Stimulated activated effector memory CD8-positive, alpha-beta T cell treated with anti-CD3 and anti-CD28 coated beads, Interleukin-12 subunit alpha, Interleukin-12 subunit beta, amount 100 ng/mL, for 72 hours (primary cell): ENCODE measurements at regions not wholly inside any gene's neighbourhood (a gene's known extent, or its start where the extent isn't known, plus 50 kb on each side); places are given as distances from the start of the nearest gene placed in this dataset.
A peak's percentile ranks its signal among the peaks of the same experiment; 100 is the strongest.

Experiments
- ATAC-seq: fragments of 150-1000 bp; cut with Tn5 transposase; 2 replicates; pipeline ENCODE4 v1.10.0; 2021
- DNase-seq, 2 donors: peaks; one replicate each; pipeline ENCODE4 v3.0.0; 2021 to 2022; ENCODE audit warnings: low spot score in 2 of 2
- H3K27ac Mint-ChIP-seq: one replicate; pipeline ENCODE4 v1.8.0; 2022; ENCODE audit warnings: mild to moderate bottlenecking, mixed read lengths
- H3K36me3 Mint-ChIP-seq: one replicate; pipeline ENCODE4 v1.8.0; 2022; ENCODE audit warnings: mild to moderate bottlenecking, mixed read lengths
- H3K4me1 Mint-ChIP-seq: one replicate; pipeline ENCODE4 v1.8.0; 2022; ENCODE audit warnings: mixed read lengths
- H3K4me3 Mint-ChIP-seq: one replicate; pipeline ENCODE4 v1.8.0; 2022; ENCODE audit warnings: mild to moderate bottlenecking, mixed read lengths
- H3K9me3 Mint-ChIP-seq: one replicate; pipeline ENCODE4 v1.8.0; 2022; ENCODE audit warnings: mixed read lengths

DNA sequence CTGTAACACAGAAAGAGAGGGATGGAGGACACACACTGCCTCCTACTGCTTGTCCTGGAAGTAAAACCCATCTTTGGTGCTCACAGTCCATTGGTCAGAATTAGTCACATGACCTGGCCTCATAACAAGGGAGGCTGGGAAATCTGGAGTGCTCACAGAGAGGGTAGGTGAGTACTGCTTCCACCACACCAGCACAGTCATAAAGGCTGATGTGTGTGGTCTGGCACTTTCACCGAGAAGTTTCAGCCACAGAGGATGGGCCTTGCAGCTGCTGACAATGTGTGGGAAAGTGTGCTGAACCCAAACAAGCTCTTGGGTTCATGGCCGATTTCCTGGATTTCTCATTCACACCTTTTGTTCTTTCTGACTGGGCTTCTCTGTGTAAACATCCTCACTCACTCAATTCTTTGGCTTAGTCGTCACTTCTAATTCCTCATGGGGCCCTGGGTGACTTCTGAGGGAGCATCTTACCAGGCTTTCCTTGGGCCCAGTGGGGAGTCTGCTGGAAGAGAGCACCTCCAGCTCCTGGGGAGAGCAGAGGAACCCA is 100.7 kb downstream of the ASB7 start:
- Mint-ChIP-seq H3K27ac (no peak overlapping the region), H3K9me3 (peaks cover 2% of the 10 kb centered on the region), H3K4me3 (no peak overlapping the region), H3K36me3 (no peaks in the 10 kb centered on the region), H3K4me1 (no peaks in the 10 kb centered on the region)
- ATAC-seq (peak; percentile 97), DNase-seq (peak in 1 of 2 donors; percentile 72)

DNA sequence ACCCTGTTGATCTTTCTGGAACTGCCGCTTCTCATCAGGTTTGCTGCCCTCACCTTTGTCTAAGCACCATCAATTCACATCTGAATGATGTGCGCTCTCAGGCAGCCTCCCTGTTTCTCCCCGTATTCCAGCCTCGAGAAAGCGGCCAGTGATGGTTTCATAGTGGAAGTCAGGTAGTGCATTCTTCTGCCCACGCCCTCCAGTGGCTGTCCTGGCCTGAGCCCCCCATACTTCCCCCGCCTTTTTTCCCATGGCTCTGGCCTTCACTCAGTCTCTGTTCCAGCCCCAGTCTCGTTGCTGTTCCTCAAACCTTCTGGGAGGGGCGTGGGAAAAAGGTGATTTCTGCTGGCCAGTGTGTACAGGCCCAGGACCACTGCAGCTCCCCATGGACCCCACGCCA is 101.3 kb downstream of the ASB7 start:
- Mint-ChIP-seq H3K9me3 (peaks cover 2% of the 10 kb centered on the region), H3K4me3 (no peak overlapping the region), H3K4me1 (no peaks in the 10 kb centered on the region), H3K36me3 (no peaks in the 10 kb centered on the region), H3K27ac (no peak overlapping the region)
- DNase-seq (no peak), ATAC-seq (no peak)

DNA sequence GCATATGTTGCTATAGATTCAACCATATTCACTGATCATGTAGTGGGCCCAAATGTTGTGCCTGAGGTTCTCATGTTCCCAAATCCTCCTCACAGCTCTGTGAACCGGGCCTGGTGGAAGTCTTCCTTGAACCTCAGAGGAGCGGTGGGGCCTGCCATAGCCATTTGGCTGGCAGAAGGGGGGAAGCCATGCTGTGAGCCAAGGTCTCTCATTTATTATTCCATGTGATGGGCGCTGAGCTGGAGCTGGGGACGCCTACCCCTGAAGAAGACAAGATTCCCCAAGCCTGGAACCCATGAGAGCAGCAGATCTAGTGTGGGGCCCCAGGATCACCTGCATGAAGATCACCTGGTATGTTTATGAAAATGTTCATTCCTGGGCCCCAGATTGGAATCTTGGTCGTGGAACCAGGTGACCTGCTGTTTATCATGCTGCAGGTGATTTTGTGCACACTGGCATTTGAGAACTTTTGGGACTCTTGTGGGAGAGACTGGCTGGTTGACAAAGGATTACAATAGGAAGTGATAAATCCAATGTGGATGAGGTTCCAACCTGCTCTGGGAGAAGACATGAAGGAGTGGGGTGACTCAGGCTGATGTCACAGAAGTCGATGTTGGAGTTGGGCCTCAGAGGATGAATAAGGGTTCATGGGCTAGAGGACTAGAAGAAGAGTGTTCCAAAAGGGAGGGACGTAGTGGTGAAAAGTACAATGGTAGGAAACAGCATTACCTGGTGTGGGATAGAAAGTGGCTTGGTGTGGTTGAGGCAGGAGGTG is 102.1 kb downstream of the ASB7 start:
- H3K27ac Mint-ChIP-seq = no peak overlapping the region
- H3K36me3 Mint-ChIP-seq = no peaks in the 10 kb centered on the region
- peaks cover 2% of the 10 kb centered on the region for H3K9me3 Mint-ChIP-seq
- no peaks in the 10 kb centered on the region for H3K4me1 Mint-ChIP-seq
- ATAC-seq (no peak), DNase-seq (no peak)
- no peak overlapping the region for H3K4me3 Mint-ChIP-seq

DNA sequence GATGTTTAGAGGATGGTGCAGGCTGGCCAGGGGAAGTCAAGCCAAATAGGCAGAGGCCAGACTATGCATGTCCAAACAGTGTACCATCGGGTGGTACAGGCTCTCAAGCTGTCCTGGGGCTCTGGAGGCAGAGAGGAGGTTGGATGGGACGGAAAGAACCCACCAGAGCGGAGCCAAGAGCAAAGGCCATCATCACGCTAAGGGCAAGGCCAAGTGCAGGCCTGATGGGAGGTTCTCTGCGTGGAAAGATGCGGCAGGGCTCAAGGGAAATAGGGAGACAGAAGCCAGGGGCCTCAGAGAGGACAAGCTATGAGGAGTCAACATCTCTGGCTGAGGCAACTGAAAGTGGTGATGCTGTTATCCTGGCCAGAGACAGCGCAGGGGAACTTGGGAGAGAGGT is 102.7 kb downstream of the ASB7 start:
- H3K4me1 Mint-ChIP-seq = no peaks in the 10 kb centered on the region
- H3K9me3 Mint-ChIP-seq = peaks cover 8% of the 10 kb centered on the region
- H3K4me3 Mint-ChIP-seq = no peak overlapping the region
- no peaks in the 10 kb centered on the region for H3K36me3 Mint-ChIP-seq
- DNase-seq (no peak), ATAC-seq (no peak)
- H3K27ac Mint-ChIP-seq = no peak overlapping the region

DNA sequence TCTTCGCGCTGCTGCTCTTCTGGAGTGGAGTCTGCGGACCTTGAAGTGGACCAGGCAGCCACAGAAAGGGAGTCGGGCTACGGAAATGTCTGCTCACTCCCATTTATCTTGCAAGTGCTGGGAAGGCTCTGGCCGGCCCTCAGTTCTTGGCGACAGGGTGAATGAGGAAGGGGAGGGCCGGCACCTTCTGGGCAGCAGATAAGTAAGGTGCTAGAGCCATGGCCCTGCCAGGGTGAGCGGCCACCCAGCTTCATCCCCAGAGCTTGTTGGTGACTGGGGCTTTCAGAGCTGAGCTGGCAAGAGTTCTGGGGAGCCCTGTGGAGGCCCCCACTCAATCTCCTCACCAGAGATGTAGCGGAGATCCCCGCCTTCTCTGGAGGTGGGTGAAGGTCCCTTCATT is 103.5 kb downstream of the ASB7 start:
- no peak for ATAC-seq
- no peak overlapping the region for H3K4me3 Mint-ChIP-seq
- peaks cover 9% of the 10 kb centered on the region for H3K9me3 Mint-ChIP-seq
- no peaks in the 10 kb centered on the region for H3K4me1 Mint-ChIP-seq
- no peaks in the 10 kb centered on the region for H3K36me3 Mint-ChIP-seq
- no peak overlapping the region for H3K27ac Mint-ChIP-seq
- no peak for DNase-seq

DNA sequence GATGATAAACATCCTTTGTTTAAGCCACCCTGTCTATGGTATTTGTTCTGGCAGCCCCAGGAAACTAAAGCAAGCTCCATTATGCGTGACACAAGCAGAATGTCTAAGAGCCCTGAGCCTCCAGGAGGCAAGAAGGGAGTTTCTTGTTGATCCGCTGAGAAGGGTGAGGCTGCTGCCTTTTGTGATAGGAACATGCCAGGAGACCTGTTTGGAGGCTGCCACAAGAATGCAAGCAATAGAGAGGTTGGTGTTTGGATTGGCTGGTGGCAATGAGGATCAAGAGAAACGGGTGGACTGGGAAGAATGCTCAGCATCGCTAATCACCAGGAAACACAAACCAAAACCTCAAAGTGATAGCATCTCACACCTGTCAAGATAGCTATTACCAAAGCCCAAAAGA is 104.8 kb downstream of the ASB7 start:
- Mint-ChIP-seq H3K9me3 (peaks cover 9% of the 10 kb centered on the region), H3K27ac (no peak overlapping the region), H3K4me3 (no peak overlapping the region), H3K4me1 (no peaks in the 10 kb centered on the region), H3K36me3 (no peaks in the 10 kb centered on the region)
- ATAC-seq (no peak), DNase-seq (no peak)

DNA sequence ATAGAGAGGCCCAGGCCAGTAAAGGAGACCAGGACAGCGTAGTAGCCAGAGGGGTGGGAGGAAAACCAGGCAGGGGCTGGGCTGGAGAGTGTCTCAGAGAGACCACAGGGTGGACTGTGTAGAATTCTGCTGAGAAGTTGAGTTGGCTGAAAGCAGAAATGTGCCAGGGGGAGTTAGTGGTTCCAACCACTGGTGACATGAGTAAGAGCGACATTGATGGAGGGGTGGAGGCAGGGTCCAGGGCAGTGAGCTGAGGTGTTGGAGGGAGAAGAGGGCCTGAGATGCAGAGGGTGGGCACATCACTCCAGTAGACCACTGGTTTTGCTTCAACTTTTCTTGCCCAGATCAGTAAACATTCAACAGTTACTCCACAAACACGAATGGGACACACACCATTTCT is 106.5 kb downstream of the ASB7 start:
- no peaks in the 10 kb centered on the region for H3K4me1 Mint-ChIP-seq
- no peak overlapping the region for H3K4me3 Mint-ChIP-seq
- no peak overlapping the region for H3K27ac Mint-ChIP-seq
- ATAC-seq (no peak), DNase-seq (no peak)
- H3K36me3 Mint-ChIP-seq = no peaks in the 10 kb centered on the region
- H3K9me3 Mint-ChIP-seq = peaks cover 9% of the 10 kb centered on the region

DNA sequence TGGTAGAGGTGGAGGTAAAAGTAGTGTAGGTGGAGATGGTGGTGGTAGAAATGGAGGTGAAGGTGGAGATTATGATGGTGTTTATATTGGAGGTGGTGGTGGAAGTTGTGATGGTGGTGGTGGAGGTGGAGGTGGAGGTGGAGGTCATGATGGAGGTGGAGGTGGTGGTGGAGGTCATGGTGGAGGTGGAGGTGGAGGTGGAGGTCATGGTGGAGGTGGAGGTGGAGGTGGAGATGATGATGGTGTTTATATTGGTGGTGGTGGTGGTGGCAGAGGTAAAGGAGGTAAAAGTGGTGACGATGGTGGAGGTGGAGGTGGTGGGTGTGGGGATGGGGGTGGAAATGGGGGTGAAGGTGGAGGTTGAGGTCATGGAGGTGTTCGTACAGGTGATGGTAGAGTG is 107.8 kb downstream of the ASB7 start:
- DNase-seq = no peak
- Mint-ChIP-seq H3K36me3 (no peaks in the 10 kb centered on the region), H3K4me1 (no peaks in the 10 kb centered on the region), H3K27ac (no peak overlapping the region), H3K9me3 (peaks cover 9% of the 10 kb centered on the region), H3K4me3 (no peak overlapping the region)
- peak; percentile 37 for ATAC-seq

DNA sequence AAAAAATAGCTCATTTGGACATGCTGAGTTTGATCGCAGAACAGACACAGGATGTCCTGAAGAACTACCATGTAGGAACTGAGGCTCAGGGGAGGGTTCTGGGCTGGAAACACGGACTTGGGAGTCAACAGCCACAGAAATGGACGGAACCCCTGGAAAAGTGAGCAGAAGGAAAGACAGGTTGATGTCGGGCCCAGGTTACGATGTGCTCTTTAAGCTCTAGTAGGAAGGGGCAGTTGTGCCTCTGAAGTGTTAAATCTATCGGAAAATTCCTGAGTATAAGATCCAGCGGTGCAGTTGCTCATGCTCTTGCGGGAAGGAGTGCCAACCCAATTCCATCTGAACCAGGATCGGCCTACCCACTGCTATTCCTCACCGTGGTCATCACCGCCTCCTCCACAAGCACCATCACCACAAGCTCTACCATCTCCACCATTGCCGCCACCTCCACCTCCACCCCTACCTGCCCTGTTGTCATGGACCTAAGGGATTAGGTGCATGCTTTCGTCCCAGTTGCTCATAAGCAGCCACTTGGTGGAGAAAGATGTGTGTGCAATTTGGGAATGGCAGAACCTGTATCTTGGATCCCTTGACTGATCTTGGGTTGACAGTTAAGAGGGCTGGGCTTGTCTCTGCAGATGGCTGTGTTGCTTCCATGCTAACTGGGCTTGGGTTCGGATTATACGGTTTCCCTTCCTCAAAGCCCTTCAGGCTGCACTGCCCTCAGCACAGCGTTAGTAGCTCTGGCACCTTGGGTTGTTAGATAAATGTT is 108.5 kb downstream of the ASB7 start:
- Mint-ChIP-seq H3K4me1 (no peaks in the 10 kb centered on the region), H3K27ac (no peak overlapping the region), H3K4me3 (no peak overlapping the region), H3K36me3 (no peaks in the 10 kb centered on the region), H3K9me3 (peaks cover 9% of the 10 kb centered on the region)
- ATAC-seq (no peak), DNase-seq (no peak)

DNA sequence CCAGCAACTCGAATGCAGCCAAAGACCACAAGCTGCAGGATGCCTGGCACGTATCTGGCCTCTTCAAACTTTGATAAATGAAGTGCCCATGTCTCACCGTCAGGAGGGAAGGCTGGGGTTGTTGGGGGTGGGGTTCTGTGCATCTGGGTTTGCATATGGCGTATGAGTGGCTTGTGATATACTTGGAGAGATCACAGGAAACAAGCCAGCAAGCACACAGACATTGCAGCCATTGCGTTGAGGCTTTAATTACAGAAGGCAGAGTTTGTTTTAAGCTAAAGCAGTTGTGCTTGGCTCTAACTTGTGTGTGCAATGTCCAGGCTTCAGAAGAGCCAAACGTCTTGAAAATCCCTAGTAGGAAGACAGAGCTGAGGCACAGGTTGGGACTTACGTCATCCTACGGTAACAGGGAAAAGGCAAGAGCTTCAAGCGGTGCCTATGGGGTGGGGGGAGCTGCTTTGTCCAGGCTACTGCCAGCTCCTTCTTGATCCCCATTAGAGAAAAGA is 109.2 kb downstream of the ASB7 start:
- DNase-seq (no peak), ATAC-seq (no peak)
- Mint-ChIP-seq H3K4me3 (no peak overlapping the region), H3K9me3 (peaks cover 9% of the 10 kb centered on the region), H3K27ac (no peak overlapping the region), H3K36me3 (no peaks in the 10 kb centered on the region), H3K4me1 (no peaks in the 10 kb centered on the region)

DNA sequence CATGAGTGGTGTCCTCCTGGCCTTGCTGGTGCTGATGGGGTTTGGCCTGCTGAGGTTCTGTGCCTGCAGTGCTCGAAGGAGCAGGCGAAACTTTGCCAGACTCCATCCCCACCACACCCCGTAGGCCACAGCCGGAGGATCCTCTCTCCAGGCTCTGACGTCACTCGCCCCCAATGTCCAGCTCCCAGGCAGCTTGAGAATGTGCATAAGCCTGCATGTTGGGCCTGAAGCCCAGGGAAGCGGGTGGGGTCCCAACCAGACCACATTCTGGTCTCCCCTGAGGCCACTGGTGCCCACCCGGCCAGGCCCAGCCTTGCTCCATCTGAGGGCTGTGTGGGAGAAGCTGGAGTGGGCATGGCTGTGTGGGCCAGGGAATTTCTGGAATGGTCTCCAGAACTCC is 109.8 kb downstream of the ASB7 start:
- no peak for ATAC-seq
- no peak for DNase-seq

DNA sequence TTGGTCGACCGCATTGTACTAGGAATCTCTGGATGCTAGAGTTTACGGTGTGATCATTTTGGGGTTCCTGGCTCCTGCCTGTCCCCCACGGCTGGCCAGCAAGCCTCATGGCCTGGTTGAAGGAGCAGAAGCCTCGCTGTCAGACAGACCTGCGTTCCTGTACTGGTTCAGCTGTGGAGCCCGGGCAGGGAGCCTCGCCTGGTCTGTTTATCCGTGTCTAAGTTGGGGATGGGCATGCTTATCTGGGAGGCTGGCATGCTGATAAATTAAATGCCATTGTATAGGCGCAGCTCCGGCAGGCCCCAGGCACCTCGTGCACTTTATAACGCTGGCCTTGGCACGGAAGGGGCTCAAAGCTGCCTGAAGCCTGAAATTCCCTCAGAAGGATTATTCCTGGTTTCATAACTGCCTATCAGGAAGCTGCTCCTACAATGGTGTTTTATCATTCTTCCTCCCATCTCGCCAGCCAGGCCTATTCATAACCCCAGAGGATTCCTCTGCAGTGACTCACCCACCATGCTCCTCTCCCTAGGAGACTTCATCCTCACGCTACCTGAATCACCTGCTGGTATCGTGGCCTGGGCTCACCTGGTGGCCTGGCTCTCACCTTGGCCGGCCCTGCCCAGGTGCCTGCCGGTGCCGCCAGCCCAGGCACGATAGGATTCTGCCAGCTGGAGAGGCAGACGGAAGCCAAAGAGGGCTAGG is 110.9 kb downstream of the ASB7 start:
- Mint-ChIP-seq H3K27ac (no peak overlapping the region), H3K36me3 (no peaks in the 10 kb centered on the region), H3K9me3 (peaks cover 7% of the 10 kb centered on the region), H3K4me3 (no peak overlapping the region), H3K4me1 (no peaks in the 10 kb centered on the region)
- no peak for ATAC-seq
- no peak for DNase-seq

More for the DNA sequence above, 109.8 kb downstream of the ASB7 start:
- Mint-ChIP-seq H3K36me3 (no peaks in the 10 kb centered on the region), H3K4me1 (no peaks in the 10 kb centered on the region), H3K4me3 (no peak overlapping the region), H3K27ac (no peak overlapping the region), H3K9me3 (peaks cover 9% of the 10 kb centered on the region)

DNA sequence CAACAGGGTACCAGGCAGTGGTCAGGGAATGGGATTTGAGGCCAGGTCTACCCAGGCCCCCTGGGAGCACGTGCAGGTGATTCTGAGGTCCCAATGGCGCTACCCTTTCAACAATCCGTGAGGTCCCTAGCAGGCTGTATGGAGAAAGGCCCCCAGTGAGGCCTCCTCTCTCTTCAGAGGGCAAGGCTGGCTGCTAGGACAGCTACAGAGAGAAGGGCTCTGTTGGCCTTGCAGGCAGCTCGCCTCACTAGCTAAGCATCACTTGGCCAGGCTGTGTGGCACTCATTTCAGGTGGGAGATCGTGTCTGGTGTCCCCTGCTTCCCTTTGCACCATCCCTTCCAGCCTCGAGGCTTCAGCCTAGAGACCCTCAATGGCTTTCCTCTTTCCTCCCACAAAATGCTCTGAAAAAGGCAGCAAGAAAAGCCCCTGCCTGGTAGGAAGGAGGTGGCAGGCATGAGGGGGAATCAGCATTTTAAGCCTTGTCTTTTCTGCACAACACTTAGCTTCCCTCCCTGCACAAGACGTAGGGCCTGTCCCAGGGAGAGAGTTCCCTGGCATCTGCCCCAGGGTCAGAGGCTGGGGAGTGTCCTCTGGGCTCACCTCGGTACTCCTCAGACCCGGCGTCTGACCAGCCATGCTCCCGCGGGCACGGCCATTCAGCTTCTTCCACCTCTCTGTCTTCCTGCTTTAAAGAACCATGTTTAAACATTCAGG is 111.8 kb downstream of the ASB7 start:
- H3K9me3 Mint-ChIP-seq = peaks cover 7% of the 10 kb centered on the region
- H3K27ac Mint-ChIP-seq = no peak overlapping the region
- no peak for DNase-seq
- ATAC-seq = no peak
- H3K36me3 Mint-ChIP-seq = no peaks in the 10 kb centered on the region
- H3K4me1 Mint-ChIP-seq = no peaks in the 10 kb centered on the region
- no peak overlapping the region for H3K4me3 Mint-ChIP-seq

DNA sequence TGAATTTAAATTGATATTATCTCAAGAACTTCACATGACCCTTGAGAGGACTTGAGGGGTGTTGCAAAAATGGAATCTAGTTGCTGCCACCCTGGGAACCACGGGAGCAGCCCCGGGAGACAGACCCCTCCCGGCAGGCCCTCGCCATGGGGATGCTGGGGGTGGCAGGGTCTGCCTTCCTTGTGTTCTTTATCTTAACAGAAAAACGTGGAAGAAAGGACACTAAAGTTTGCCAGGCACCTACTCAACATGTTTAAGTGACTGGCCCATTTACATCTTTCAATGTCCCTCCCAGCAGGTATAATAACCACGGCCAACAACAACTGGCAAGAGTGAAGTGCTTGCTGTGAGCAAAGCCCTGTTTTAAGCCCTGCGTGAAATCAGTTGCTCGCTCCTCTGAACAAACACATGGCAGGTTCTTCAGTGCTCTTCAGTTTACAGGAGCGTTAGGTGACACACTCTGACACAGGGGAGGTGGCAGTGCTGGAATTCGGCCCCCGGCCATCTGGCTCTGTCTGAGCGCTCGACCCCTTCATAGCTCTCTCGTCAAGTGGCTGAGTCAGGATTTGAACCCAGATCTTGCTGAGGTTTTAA is 112.5 kb downstream of the ASB7 start:
- ATAC-seq (no peak), DNase-seq (no peak)
- Mint-ChIP-seq H3K4me3 (no peak overlapping the region), H3K9me3 (peaks cover 4% of the 10 kb centered on the region), H3K27ac (no peak overlapping the region), H3K36me3 (no peaks in the 10 kb centered on the region), H3K4me1 (no peaks in the 10 kb centered on the region)
